ENCODE measurements at regions not wholly inside any gene's neighbourhood (a gene's known extent, or its start where the extent isn't known, plus 50 kb on each side); places are given as distances from the start of the nearest gene placed in this dataset.

DNA sequence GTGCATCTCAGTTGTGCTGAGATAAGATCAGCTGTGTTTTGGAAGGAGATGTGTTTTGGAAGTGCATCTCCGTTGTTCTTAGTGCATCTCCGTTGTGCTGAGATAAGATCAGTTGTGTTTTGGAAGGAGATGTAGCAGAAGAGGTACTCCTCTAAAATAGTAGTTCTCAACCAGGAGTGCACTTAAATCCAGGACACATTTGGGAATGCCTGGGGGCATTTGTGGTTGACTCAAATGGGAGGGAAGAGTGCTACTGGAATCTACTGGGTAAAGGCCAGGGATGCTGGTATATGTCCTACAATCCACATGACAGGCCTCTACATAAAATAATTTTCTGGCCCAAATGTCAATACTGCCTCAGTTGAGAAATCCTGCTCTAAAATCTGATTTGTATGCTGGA is 70.8 kb upstream of the CHRDL1 start:
- no peak for DNase-seq (ENCODE audit: low read depth)
- no peak for TF ChIP-seq CTCF (conservative IDR thresholded peaks at IDR 0.05; ENCODE audit: low read depth, low read length)
- no peak overlapping the region for H3K4me3 ChIP-seq (ENCODE audit: low read length)

DNA sequence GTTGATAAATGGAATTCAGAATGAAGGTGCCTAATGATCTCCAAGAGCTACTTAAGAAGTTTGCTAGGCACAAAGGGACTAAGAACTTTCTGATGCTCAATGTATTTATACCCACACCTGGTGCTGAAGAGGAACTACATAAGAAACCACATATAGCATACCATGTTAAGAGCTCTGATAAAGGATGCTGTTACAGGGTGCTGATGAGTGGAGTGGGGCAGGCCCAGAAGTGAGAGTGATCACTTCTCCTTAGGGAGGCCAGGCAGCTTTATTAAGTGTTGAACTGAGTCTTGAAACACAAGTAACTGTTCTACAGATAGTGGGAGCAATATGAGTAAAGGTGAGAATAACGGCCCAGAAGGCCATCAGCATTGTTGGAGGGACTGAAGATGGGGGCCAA is 68.3 kb upstream of the CHRDL1 start:
- H3K4me3 ChIP-seq (ENCODE audit: low read length), result no peak overlapping the region
- no peak for TF ChIP-seq CTCF (conservative IDR thresholded peaks at IDR 0.05; ENCODE audit: low read depth, low read length)
- DNase-seq (ENCODE audit: low read depth), result no peak

GRCh38 chrX:110858565-110858964 is 62.9 kb upstream of the CHRDL1 start:
- H3K4me3 ChIP-seq (ENCODE audit: low read length), result no peak overlapping the region
- DNase-seq (ENCODE audit: low read depth), result no peak
- TF ChIP-seq CTCF (conservative IDR thresholded peaks at IDR 0.05; ENCODE audit: low read depth, low read length), result no peak

- peak; percentile 58 for TF ChIP-seq CTCF (conservative IDR thresholded peaks at IDR 0.05; ENCODE audit: low read depth, low read length)
- no peak for DNase-seq (ENCODE audit: low read depth)
- H3K4me3 ChIP-seq (ENCODE audit: low read length), result no peak overlapping the region
Observed at GRCh38 chrX:110853610-110854009, 58.0 kb upstream of the CHRDL1 start.

DNA sequence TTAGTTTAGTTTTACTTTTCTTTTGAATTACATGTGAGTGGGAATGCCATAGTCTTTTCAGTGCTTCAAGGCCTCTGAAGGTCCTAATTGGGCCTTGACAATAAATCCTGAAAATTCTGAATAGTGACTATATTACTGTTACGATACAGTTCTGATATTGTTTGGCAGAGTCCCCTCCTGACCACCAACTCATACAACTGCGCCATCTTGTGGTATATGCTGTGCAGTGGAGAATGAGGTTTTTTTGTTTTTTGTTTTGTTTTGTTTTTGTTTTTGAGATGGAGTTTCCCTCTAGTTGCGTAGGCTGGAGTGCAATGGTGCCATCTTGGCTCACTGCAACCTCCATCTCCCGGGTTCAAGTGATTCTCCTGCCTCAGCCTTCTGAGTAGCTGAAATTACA is 56.6 kb upstream of the CHRDL1 start:
- no peak overlapping the region for H3K4me3 ChIP-seq (ENCODE audit: low read length)
- peak; percentile 67 for TF ChIP-seq CTCF (conservative IDR thresholded peaks at IDR 0.05; ENCODE audit: low read depth, low read length)
- no peak for DNase-seq (ENCODE audit: low read depth)

DNA sequence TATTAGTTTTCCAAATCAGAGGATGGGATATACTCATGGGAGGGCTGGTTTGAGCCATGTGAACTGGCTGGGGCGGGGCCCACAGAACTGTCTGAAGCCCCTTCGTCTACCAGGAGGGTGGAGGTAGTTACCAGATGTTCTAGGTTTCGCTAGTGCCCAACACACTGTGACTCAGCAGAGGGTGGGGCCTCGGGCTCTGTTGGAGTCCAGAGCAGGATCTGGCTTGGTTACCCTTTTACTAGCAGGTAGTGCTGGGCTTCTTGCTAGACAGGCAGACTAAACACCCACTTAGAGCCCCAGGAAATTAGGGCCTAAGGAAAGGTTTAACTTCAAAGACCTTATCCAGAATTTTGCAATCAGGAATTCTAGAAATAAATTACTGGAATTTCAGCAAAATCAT is 56.2 kb upstream of the CHRDL1 start:
- no peak overlapping the region for H3K4me3 ChIP-seq (ENCODE audit: low read length)
- DNase-seq (ENCODE audit: low read depth), result no peak
- TF ChIP-seq CTCF (conservative IDR thresholded peaks at IDR 0.05; ENCODE audit: low read depth, low read length), result no peak

DNA sequence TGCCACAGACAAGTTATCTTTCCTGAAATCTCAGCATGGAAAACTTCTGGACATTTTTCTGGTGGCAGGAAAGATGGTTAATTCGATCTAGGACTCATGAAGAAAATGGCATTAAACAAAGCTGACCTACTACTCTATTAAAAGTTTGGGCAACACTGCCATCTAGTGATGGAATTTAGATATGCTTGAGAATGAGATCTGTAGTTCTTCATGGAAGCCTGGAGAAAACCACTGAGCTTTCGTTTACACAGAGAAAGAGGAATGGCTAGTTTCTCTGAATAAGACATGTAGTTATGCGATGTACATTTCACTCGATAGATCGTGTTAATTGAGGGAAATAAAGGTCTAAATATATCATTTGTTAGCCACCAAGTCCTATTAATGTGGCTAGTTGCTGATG is 51.7 kb upstream of the CHRDL1 start:
- peak; percentile 60 for TF ChIP-seq CTCF (conservative IDR thresholded peaks at IDR 0.05; ENCODE audit: low read depth, low read length)
- peak; percentile 10 for DNase-seq (ENCODE audit: low read depth)
- no peak overlapping the region for H3K4me3 ChIP-seq (ENCODE audit: low read length)
